ENCODE measurements at regions not wholly inside any gene's neighbourhood (a gene's known extent, or its start where the extent isn't known, plus 50 kb on each side); places are given as distances from the start of the nearest gene placed in this dataset.

- H3K27ac Mint-ChIP-seq = no peak overlapping the region
- no peaks in the 10 kb centered on the region for H3K79me2 ChIP-seq (ENCODE audit: insufficient read depth, low read length)
- no peak overlapping the region for H4K5ac ChIP-seq (ENCODE audit: insufficient read length, low read depth, low read length)
- no peak overlapping the region for H3K56ac ChIP-seq (ENCODE audit: insufficient read length, low read depth, low read length)
- H3K4me3 Mint-ChIP-seq = no peak overlapping the region
- H3K4me1 ChIP-seq (ENCODE audit: insufficient read depth, low read length) = no peaks in the 10 kb centered on the region
- no peaks in the 10 kb centered on the region for H3K4me1 Mint-ChIP-seq
- no peak for TF ChIP-seq CTCF (conservative IDR thresholded peaks at IDR 0.05)
- H3K14ac ChIP-seq (ENCODE audit: insufficient read depth, low read length) = no peak overlapping the region
- H4K8ac ChIP-seq (replicated peaks; ENCODE audit: insufficient read length, low read depth, low read length) = no peak overlapping the region
- WGBS (ENCODE audit: extremely low coverage, insufficient read length, low lambda C conversion rate) = no CpG with 5 or more reads among the region's 1 CpG
- no peak overlapping the region for H2BK120ac ChIP-seq (ENCODE audit: low read depth, low read length, poor library complexity, severe bottlenecking)
- H2AK5ac ChIP-seq (ENCODE audit: insufficient read length, low read length) = no peak overlapping the region
- H3K9ac ChIP-seq (ENCODE audit: extremely low read depth, insufficient read length, low read length) = no peak overlapping the region
- no peak overlapping the region for H3K27ac ChIP-seq (ENCODE audit: insufficient read length, low read depth, low read length)
- H4K20me1 ChIP-seq (ENCODE audit: control insufficient read depth, insufficient read depth, insufficient read length) = no peaks in the 10 kb centered on the region
- no peak for DNase-seq
- H4K91ac ChIP-seq (ENCODE audit: insufficient read length, low read depth, low read length) = no peak overlapping the region
- H3K9me3 ChIP-seq (ENCODE audit: control insufficient read depth, low read depth, low read length) = no peaks in the 10 kb centered on the region
- peaks cover 11% of the 10 kb centered on the region for H3K27me3 Mint-ChIP-seq (ENCODE audit: low read depth)
- no peak overlapping the region for H2BK15ac ChIP-seq (ENCODE audit: low read depth, low read length)
- H3K4ac ChIP-seq (ENCODE audit: low read depth, low read length) = no peak overlapping the region
- H3K23ac ChIP-seq (ENCODE audit: insufficient read length, low read depth, low read length) = no peak overlapping the region
- no peak overlapping the region for H2BK12ac ChIP-seq (ENCODE audit: insufficient read length, low read depth, low read length)
- peaks cover 0 to 13% (median 2%) of the 10 kb centered on the region in 3 experiments; a peak in 3 of 7 replicates for H3K36me3 Mint-ChIP-seq (ENCODE audit: insufficient read depth in 1 of 3, low read depth in 3 of 3)
- H2AFZ ChIP-seq (ENCODE audit: low read length) = no peak overlapping the region
- no peak overlapping the region for H3K4me2 ChIP-seq (ENCODE audit: insufficient read depth, insufficient read length, low read length)
- H2BK20ac ChIP-seq (ENCODE audit: low read depth, low read length, poor library complexity, severe bottlenecking) = no peak overlapping the region
- peaks cover 0 to 70% of the 10 kb centered on the region in 2 experiments; a peak in 4 of 5 replicates for H3K9me3 Mint-ChIP-seq
- no peaks in the 10 kb centered on the region for H3K79me1 ChIP-seq (ENCODE audit: insufficient read depth, low read depth, low read length, poor library complexity, severe bottlenecking)
- no peak overlapping the region for H3K18ac ChIP-seq (ENCODE audit: insufficient read length, low read depth, low read length)
- H3K23me2 ChIP-seq (ENCODE audit: insufficient read length, low read depth, low read length, poor library complexity, severe bottlenecking) = no peaks in the 10 kb centered on the region
- no peak overlapping the region for H2BK5ac ChIP-seq (ENCODE audit: insufficient read length, low read length)
- no peaks in the 10 kb centered on the region for H3K27me3 ChIP-seq (ENCODE audit: insufficient read depth, low read length)
- no peak overlapping the region for H3T11ph ChIP-seq (ENCODE audit: low read length)
Measured at GRCh38 chr7:4438723-4439245, 243.3 kb upstream of the FOXK1 start.

Measured in H9 (cell line).